Mesendoderm (in vitro differentiated cells): ENCODE measurements at regions not wholly inside any gene's neighbourhood (a gene's known extent, or its start where the extent isn't known, plus 50 kb on each side); places are given as distances from the start of the nearest gene placed in this dataset.

Source experiments
- DNase-seq: peaks from one replicate; pipeline ENCODE4 v3.0.0; 2013
- H2AK5ac ChIP-seq: 2 replicates; pipeline ENCODE4 v1.6.1; 2013; ENCODE audit warnings: low read length, inconsistent platforms
- H2BK120ac ChIP-seq: 2 replicates; pipeline ENCODE4 v1.6.1; 2013; ENCODE audit warnings: low read depth, mild to moderate bottlenecking, low read length, moderate library complexity, mixed read lengths
- H2BK15ac ChIP-seq: replicated peaks from 2 replicates; pipeline ENCODE4 v1.6.1; 2013; ENCODE audit warnings: low read depth, mild to moderate bottlenecking, moderate library complexity
- H2BK5ac ChIP-seq: 2 replicates; pipeline ENCODE4 v1.6.1; 2013; ENCODE audit warnings: low read length, inconsistent platforms
- H3K18ac ChIP-seq: 2 replicates; pipeline ENCODE4 v1.6.1; 2013; ENCODE audit warnings: mild to moderate bottlenecking, low read length, mixed read lengths
- H3K23ac ChIP-seq: one replicate; pipeline ENCODE4 v1.6.1; 2013; ENCODE audit warnings: low read length
- H3K27ac ChIP-seq: 2 replicates; pipeline ENCODE4 v1.5.1; 2013; ENCODE audit warnings: low read depth, mild to moderate bottlenecking, inconsistent platforms, low read length, moderate library complexity
- H3K27me3 ChIP-seq: 2 replicates; pipeline ENCODE4 v1.6.1; 2013; ENCODE audit warnings: low read length, control low read depth, mild to moderate bottlenecking, inconsistent platforms; ENCODE audit not compliant: insufficient read depth, poor library complexity
- H3K36me3 ChIP-seq: 2 replicates; pipeline ENCODE4 v1.6.1; 2013; ENCODE audit warnings: low read length, inconsistent platforms; ENCODE audit not compliant: control insufficient read depth, insufficient read depth
- H3K4ac ChIP-seq: one replicate; pipeline ENCODE4 v1.6.1; 2013; ENCODE audit warnings: low read depth, mild to moderate bottlenecking, low read length, moderate library complexity
- H3K4me1 ChIP-seq: 2 replicates; pipeline ENCODE4 v1.6.1; 2013; ENCODE audit warnings: low read depth, low read length, inconsistent platforms; ENCODE audit not compliant: control insufficient read depth
- H3K4me2 ChIP-seq: 2 replicates; pipeline ENCODE4 v1.6.1; 2013; ENCODE audit warnings: low read length
- H3K4me3 ChIP-seq: 2 replicates; pipeline ENCODE4 v1.5.1; 2013; ENCODE audit warnings: mild to moderate bottlenecking, low read length
- H3K56ac ChIP-seq: one replicate; pipeline ENCODE4 v1.6.1; 2013; ENCODE audit warnings: low read length
- H3K79me1 ChIP-seq: 2 replicates; pipeline ENCODE4 v1.6.1; 2013; ENCODE audit warnings: low read length, inconsistent platforms
- H3K79me2 ChIP-seq: 2 replicates; pipeline ENCODE4 v1.6.1; 2013; ENCODE audit warnings: mild to moderate bottlenecking, low read length; ENCODE audit not compliant: control insufficient read depth, insufficient read depth
- H3K9ac ChIP-seq: 2 replicates; pipeline ENCODE4 v1.6.1; 2013; ENCODE audit warnings: low read length, inconsistent platforms
- H4K5ac ChIP-seq: one replicate; pipeline ENCODE4 v1.6.1; 2013; ENCODE audit warnings: low read length
- H4K8ac ChIP-seq: one replicate; pipeline ENCODE4 v1.6.1; 2013; ENCODE audit warnings: low read depth, mild to moderate bottlenecking, control low read depth, low read length, moderate library complexity
- WGBS: extraction: QIAGEN DNeasy Blood & Tissue Kit; methylation state at CpG from one replicate; pipeline ENCODE4 v1.1.7; 2013; ENCODE audit warnings: low lambda C conversion rate, missing lambda C conversion rate; ENCODE audit not compliant: insufficient coverage; ENCODE audit errors: extremely low coverage; 5-methylcytosine and 5-hydroxymethylcytosine counted together

GRCh38 chr6:1009103-1009502 is 302.8 kb upstream of the FOXQ1 start:
- Histone ChIP-seq H3K27me3 (no peaks in the 10 kb centered on the region), H3K4me1 (no peaks in the 10 kb centered on the region), H4K5ac (no peak overlapping the region), H3K4ac (no peak overlapping the region), H4K8ac (no peak overlapping the region), H2BK15ac (no peak overlapping the region), H2BK120ac (no peak overlapping the region), H3K79me1 (no peaks in the 10 kb centered on the region), H3K36me3 (no peaks in the 10 kb centered on the region), H2BK5ac (no peak overlapping the region), H3K18ac (no peak overlapping the region), H3K23ac (no peak overlapping the region), H3K4me3 (no peak overlapping the region), H2AK5ac (no peak overlapping the region), H3K56ac (no peak overlapping the region), H3K4me2 (no peak overlapping the region), H3K27ac (no peak overlapping the region), H3K79me2 (no peaks in the 10 kb centered on the region), H3K9ac (no peak overlapping the region)
- no CpG with 5 or more reads among the region's 1 CpG for WGBS
- DNase-seq, result no peak

- Histone ChIP-seq H3K4me2 (no peak overlapping the region), H4K5ac (no peak overlapping the region), H3K27me3 (no peaks in the 10 kb centered on the region), H3K27ac (no peak overlapping the region), H3K56ac (no peak overlapping the region), H3K9ac (no peak overlapping the region), H2AK5ac (no peak overlapping the region), H3K4ac (no peak overlapping the region), H3K4me1 (no peaks in the 10 kb centered on the region), H4K8ac (no peak overlapping the region), H3K23ac (no peak overlapping the region), H2BK5ac (no peak overlapping the region), H3K4me3 (no peak overlapping the region), H3K36me3 (no peaks in the 10 kb centered on the region), H3K79me1 (no peaks in the 10 kb centered on the region), H3K79me2 (no peaks in the 10 kb centered on the region), H2BK120ac (no peak overlapping the region), H2BK15ac (no peak overlapping the region), H3K18ac (no peak overlapping the region)
- no CpG with 5 or more reads among the region's 4 CpGs for WGBS
- DNase-seq, result no peak
Measured at GRCh38 chr6:1007159-1007558, 304.7 kb upstream of the FOXQ1 start.

GRCh38 chr6:1004885-1005630 is 306.8 kb upstream of the FOXQ1 start:
- no peak overlapping the region for H4K8ac ChIP-seq
- no peak overlapping the region for H3K18ac ChIP-seq
- H3K79me1 ChIP-seq, result no peaks in the 10 kb centered on the region
- no peaks in the 10 kb centered on the region for H3K4me1 ChIP-seq
- H3K9ac ChIP-seq, result no peak overlapping the region
- H3K79me2 ChIP-seq, result no peaks in the 10 kb centered on the region
- H3K36me3 ChIP-seq, result no peaks in the 10 kb centered on the region
- no peak overlapping the region for H3K23ac ChIP-seq
- H3K4me2 ChIP-seq, result no peak overlapping the region
- H4K5ac ChIP-seq, result no peak overlapping the region
- H3K27ac ChIP-seq, result no peak overlapping the region
- H2AK5ac ChIP-seq, result no peak overlapping the region
- no peak overlapping the region for H2BK120ac ChIP-seq
- no peak overlapping the region for H3K4me3 ChIP-seq
- no peak overlapping the region for H3K4ac ChIP-seq
- no peak for DNase-seq
- WGBS, result no CpG with 5 or more reads among the region's 11 CpGs
- no peaks in the 10 kb centered on the region for H3K27me3 ChIP-seq
- H2BK5ac ChIP-seq, result no peak overlapping the region
- H2BK15ac ChIP-seq, result no peak overlapping the region
- H3K56ac ChIP-seq, result no peak overlapping the region

GRCh38 chr6:1003394-1004160 is 308.3 kb upstream of the FOXQ1 start:
- Histone ChIP-seq H3K4ac (no peak overlapping the region), H2BK5ac (no peak overlapping the region), H3K36me3 (no peaks in the 10 kb centered on the region), H3K79me1 (no peaks in the 10 kb centered on the region), H3K4me3 (no peak overlapping the region), H3K56ac (no peak overlapping the region), H3K18ac (no peak overlapping the region), H4K8ac (no peak overlapping the region), H3K79me2 (no peaks in the 10 kb centered on the region), H3K4me2 (no peak overlapping the region), H2AK5ac (no peak overlapping the region), H3K4me1 (no peaks in the 10 kb centered on the region), H2BK15ac (no peak overlapping the region), H2BK120ac (no peak overlapping the region), H3K9ac (no peak overlapping the region), H3K27me3 (no peaks in the 10 kb centered on the region), H3K23ac (no peak overlapping the region), H3K27ac (no peak overlapping the region), H4K5ac (no peak overlapping the region)
- no CpG with 5 or more reads among the region's 37 CpGs for WGBS
- no peak for DNase-seq

- H3K9ac ChIP-seq, result no peak overlapping the region
- H3K4ac ChIP-seq, result no peak overlapping the region
- H3K79me1 ChIP-seq, result no peaks in the 10 kb centered on the region
- H3K27ac ChIP-seq, result no peak overlapping the region
- H2BK15ac ChIP-seq, result no peak overlapping the region
- no peak for DNase-seq
- no CpG with 5 or more reads among the region's 12 CpGs for WGBS
- no peak overlapping the region for H2BK120ac ChIP-seq
- no peak overlapping the region for H2AK5ac ChIP-seq
- H2BK5ac ChIP-seq, result no peak overlapping the region
- no peak overlapping the region for H3K4me3 ChIP-seq
- no peak overlapping the region for H3K23ac ChIP-seq
- H3K27me3 ChIP-seq, result no peaks in the 10 kb centered on the region
- no peak overlapping the region for H3K56ac ChIP-seq
- H3K4me2 ChIP-seq, result no peak overlapping the region
- H4K5ac ChIP-seq, result no peak overlapping the region
- H4K8ac ChIP-seq, result no peak overlapping the region
- H3K4me1 ChIP-seq, result no peaks in the 10 kb centered on the region
- H3K18ac ChIP-seq, result no peak overlapping the region
- no peaks in the 10 kb centered on the region for H3K79me2 ChIP-seq
- no peaks in the 10 kb centered on the region for H3K36me3 ChIP-seq
Measured at GRCh38 chr6:1002989-1003388, 308.9 kb upstream of the FOXQ1 start.
